HepG2 (cell line): ENCODE measurements at regions not wholly inside any gene's neighbourhood (a gene's known extent, or its start where the extent isn't known, plus 50 kb on each side); places are given as distances from the start of the nearest gene placed in this dataset.

Experiments used
- ATAC-seq: fragments of 200-7000 bp; cut with Tn5 transposase; 3 replicates; pipeline ENCODE4 v1.9.1; 2020; ENCODE audit warnings: mild to moderate bottlenecking, moderate library complexity
- BruUV-seq: library from RNA; stranded (reverse); fragments of 400-500 nt; replicated peaks from 2 replicates; lab custom pipeline; 2021; lab: Mats Ljungman, UMichigan
- CTCF ChIA-PET: fragments of 300-600 bp; formaldehyde crosslinking; extraction: SDS; loops from one replicate; lab custom pipeline; 2021; ENCODE audit warnings: low total read pairs, inconsistent platforms, low intra/inter-chr PET ratio; lab: Yijun Ruan, JAX
- POLR2A ChIA-PET: fragments of 350-600 bp; sonication (Branson Sonifier 250); formaldehyde crosslinking; loops from one replicate; lab custom pipeline; 2020; ENCODE audit warnings: antibody characterized with exemption, inconsistent platforms; lab: Yijun Ruan, JAX
- DNase-seq: peaks from one replicate; pipeline ENCODE4 v3.0.0-alpha.2; 2015; ENCODE audit warnings: low spot score
- FAIRE-seq: peaks from 3 replicates; lab custom pipeline; 2011; peaks lifted over from hg19 to GRCh38; lab: Jason Lieb, UNC
- H2AFZ ChIP-seq: one replicate; pipeline ENCODE4 v1.6.1; 2011; ENCODE audit warnings: low read length, inconsistent platforms
- H3K27ac ChIP-seq: fragments of 300-600 bp; 3 replicates; pipeline ENCODE4 v1.8.0; 2011; ENCODE audit warnings: mixed run types, mild to moderate bottlenecking, mixed read lengths, low read length, inconsistent platforms; ENCODE audit not compliant: insufficient read depth; ENCODE audit errors: extremely low read length
- H3K27me3 ChIP-seq, 2 experiments: fragments of 200-600 bp in 1 of 2; 2 replicates in 1 of 2; 3 replicates in 1 of 2; pipeline versions ENCODE4 v1.6.0 to v1.8.0; 2011; ENCODE audit warnings: low read length in 2 of 2, mild to moderate bottlenecking in 2 of 2, moderate library complexity in 2 of 2, inconsistent platforms in 1 of 2; ENCODE audit not compliant: insufficient read depth in 2 of 2, control insufficient read depth in 1 of 2
- H3K36me3 ChIP-seq, 2 experiments: fragments of 200-600 bp in 1 of 2; replicated peaks in 1 of 2; 2 replicates in 1 of 2; 3 replicates in 1 of 2; pipeline versions ENCODE4 v1.5.1 to v1.8.0; 2011; ENCODE audit warnings: low read length in 2 of 2, inconsistent platforms in 1 of 2; ENCODE audit not compliant: insufficient read depth in 2 of 2, control insufficient read depth in 1 of 2
- H3K4me1 ChIP-seq: 2 replicates; pipeline ENCODE4 v1.5.1; 2012; ENCODE audit warnings: low read length, inconsistent platforms; ENCODE audit not compliant: insufficient read depth
- H3K4me2 ChIP-seq: 2 replicates; pipeline ENCODE4 v1.6.0; 2011; ENCODE audit warnings: low read depth, low read length, inconsistent platforms
- H3K4me3 ChIP-seq, 3 experiments: fragments of 200-600 bp in 1 of 3; sonication (generic), shearing (Covaris generic) in 1 of 3; replicated peaks in 1 of 3; 2 replicates each; pipeline ENCODE4 v1.5.1; 2011 to 2016; ENCODE audit warnings: low read length in 3 of 3, inconsistent platforms in 2 of 3, low read depth in 2 of 3, mild to moderate bottlenecking in 2 of 3, control low read depth in 1 of 3, mixed read lengths in 1 of 3; ENCODE audit not compliant: insufficient read depth in 1 of 3
- H3K79me2 ChIP-seq: one replicate; pipeline ENCODE4 v1.6.1; 2011; ENCODE audit warnings: low read length, inconsistent platforms; ENCODE audit not compliant: insufficient read depth
- H3K9ac ChIP-seq: 2 replicates; pipeline ENCODE4 v1.6.0; 2011; ENCODE audit warnings: mild to moderate bottlenecking, low read depth, low read length, inconsistent platforms; ENCODE audit not compliant: insufficient read depth
- H3K9me3 ChIP-seq: 2 replicates; pipeline ENCODE4 v1.5.1; 2012; ENCODE audit warnings: mild to moderate bottlenecking, low read length
- H4K20me1 ChIP-seq: 2 replicates; pipeline ENCODE4 v1.6.0; 2011; ENCODE audit warnings: inconsistent platforms, mild to moderate bottlenecking, low read length, moderate library complexity; ENCODE audit not compliant: insufficient read depth
- ATAD3A ChIP-seq: sonication (generic); formaldehyde crosslinking; IDR thresholded peaks from 2 replicates; pipeline ENCODE4 v1.4.0; 2020; ENCODE audit warnings: missing genetic modification reagents
- HIVEP1 ChIP-seq: sonication (generic); formaldehyde crosslinking; IDR thresholded peaks from 2 replicates; pipeline ENCODE4 v1.4.0; 2020; ENCODE audit warnings: mild to moderate bottlenecking, missing genetic modification reagents
- MLLT10 ChIP-seq: sonication (generic); formaldehyde crosslinking; IDR thresholded peaks from 2 replicates; pipeline ENCODE4 v1.4.0; 2020; ENCODE audit warnings: missing genetic modification reagents
- ZNF30 ChIP-seq: sonication (generic); formaldehyde crosslinking; IDR thresholded peaks from 2 replicates; pipeline ENCODE4 v1.5.0; 2020; ENCODE audit warnings: mild to moderate bottlenecking, missing genetic modification reagents
- WGBS: methylation state at CpG from one replicate; pipeline ENCODE4 v1.1.6; 2017; ENCODE audit warnings: low lambda C conversion rate; 5-methylcytosine and 5-hydroxymethylcytosine counted together
- in situ Hi-C: cut with HindIII; loops from 2 replicates; pipeline ENCODE4 v1.10.0; 2017; ENCODE audit warnings: low pct_unique_long_range_greater_than_20kb; ENCODE audit not compliant: extremely low pct_ligation_motif_present
- intact Hi-C: fragments of 100-400 bp; cut with micrococcal nuclease; formaldehyde crosslinking; loops from one replicate; pipeline ENCODE4 v1.10.0; 2022; ENCODE audit not compliant: unreplicated experiment
- TF ChIP-seq, protein P1 (sequence below): sonication (generic); formaldehyde crosslinking; IDR thresholded peaks from 2 replicates; pipeline ENCODE4 v1.5.0; 2020; ENCODE audit warnings: missing genetic modification reagents, mild to moderate bottlenecking, borderline replicate concordance
- TF ChIP-seq, protein P2 (sequence below), 2 experiments: sonication (generic) in 1 of 2; formaldehyde crosslinking in 1 of 2; IDR thresholded peaks; 2 replicates each; pipeline versions ENCODE4 v1.6.1 to v1.9.0; 2014 to 2022; ENCODE audit warnings: antibody characterized with exemption in 1 of 2, borderline replicate concordance in 1 of 2, inconsistent platforms in 1 of 2, low read depth in 1 of 2, missing genetic modification reagents in 1 of 2

DNA sequence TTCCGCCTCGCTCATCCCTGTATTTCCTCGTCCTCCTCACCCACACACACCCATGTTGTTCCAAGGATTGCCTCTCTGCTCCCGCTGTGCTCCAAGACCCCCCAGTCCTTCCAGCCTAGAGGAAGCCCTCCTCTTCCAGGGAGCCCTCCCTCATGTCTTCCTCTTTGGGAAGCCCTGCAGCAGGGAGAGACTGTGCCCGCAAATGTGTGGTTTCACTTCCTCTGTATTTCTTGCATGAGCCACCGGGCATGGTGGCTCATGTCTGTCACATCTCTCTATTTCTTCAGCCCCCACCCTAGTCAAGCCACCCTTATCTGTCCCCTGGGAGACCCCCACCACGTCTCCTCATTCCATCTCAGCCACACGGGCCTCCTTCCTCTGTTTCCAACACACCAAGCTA is 57.5 kb upstream of the PAX7 start:
- CTCF ChIA-PET = no interaction called here
- DNase-seq (no peak), ATAC-seq (no peak)

More for the DNA sequence above, 57.5 kb upstream of the PAX7 start:
- FAIRE-seq = no peak
- TF ChIP-seq ZNF30 (no peak), HIVEP1 (CRISPR knock-in tag) (no peak), MLLT10 (no peak), ATAD3A (no peak)
- TF ChIP-seq, protein P1, sequence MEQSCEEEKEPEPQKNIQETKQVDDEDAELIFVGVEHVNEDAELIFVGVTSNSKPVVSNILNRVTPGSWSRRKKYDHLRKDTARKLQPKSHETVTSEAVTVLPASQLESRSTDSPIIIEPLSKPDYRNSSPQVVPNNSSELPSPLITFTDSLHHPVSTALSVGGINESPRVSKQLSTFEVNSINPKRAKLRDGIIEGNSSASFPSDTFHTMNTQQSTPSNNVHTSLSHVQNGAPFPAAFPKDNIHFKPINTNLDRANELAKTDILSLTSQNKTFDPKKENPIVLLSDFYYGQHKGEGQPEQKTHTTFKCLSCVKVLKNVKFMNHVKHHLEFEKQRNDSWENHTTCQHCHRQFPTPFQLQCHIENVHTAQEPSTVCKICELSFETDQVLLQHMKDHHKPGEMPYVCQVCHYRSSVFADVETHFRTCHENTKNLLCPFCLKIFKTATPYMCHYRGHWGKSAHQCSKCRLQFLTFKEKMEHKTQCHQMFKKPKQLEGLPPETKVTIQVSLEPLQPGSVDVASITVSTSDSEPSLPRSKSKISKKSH (CRISPR knock-in tag) = no peak
- TF ChIP-seq, protein P2, sequence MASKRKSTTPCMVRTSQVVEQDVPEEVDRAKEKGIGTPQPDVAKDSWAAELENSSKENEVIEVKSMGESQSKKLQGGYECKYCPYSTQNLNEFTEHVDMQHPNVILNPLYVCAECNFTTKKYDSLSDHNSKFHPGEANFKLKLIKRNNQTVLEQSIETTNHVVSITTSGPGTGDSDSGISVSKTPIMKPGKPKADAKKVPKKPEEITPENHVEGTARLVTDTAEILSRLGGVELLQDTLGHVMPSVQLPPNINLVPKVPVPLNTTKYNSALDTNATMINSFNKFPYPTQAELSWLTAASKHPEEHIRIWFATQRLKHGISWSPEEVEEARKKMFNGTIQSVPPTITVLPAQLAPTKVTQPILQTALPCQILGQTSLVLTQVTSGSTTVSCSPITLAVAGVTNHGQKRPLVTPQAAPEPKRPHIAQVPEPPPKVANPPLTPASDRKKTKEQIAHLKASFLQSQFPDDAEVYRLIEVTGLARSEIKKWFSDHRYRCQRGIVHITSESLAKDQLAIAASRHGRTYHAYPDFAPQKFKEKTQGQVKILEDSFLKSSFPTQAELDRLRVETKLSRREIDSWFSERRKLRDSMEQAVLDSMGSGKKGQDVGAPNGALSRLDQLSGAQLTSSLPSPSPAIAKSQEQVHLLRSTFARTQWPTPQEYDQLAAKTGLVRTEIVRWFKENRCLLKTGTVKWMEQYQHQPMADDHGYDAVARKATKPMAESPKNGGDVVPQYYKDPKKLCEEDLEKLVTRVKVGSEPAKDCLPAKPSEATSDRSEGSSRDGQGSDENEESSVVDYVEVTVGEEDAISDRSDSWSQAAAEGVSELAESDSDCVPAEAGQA (IDR thresholded peaks at IDR 0.05; ENCODE audit: low read depth) = no peak
- TF ChIP-seq, protein P2 (CRISPR knock-in tag; IDR thresholded peaks at IDR 0.05; ENCODE audit: borderline replicate concordance) = no peak
- Histone ChIP-seq H3K4me3 (no peak overlapping the region), H3K27me3 (peaks cover 3 to 14% of the 10 kb centered on the region in 2 experiments; a peak in 2 of 5 replicates), H3K27ac (no peak overlapping the region), H3K4me2 (no peak overlapping the region), H3K9me3 (no peaks in the 10 kb centered on the region), H2AFZ (no peak overlapping the region), H3K4me1 (no peaks in the 10 kb centered on the region), H4K20me1 (no peaks in the 10 kb centered on the region), H3K9ac (no peak overlapping the region), H3K79me2 (no peaks in the 10 kb centered on the region), H3K36me3 (no peaks in the 10 kb centered on the region)
- BruUV-seq = no TSS peak
- in situ Hi-C loops (no loop called here), intact Hi-C loops (no loop called here)
- 33% methylated on average over 8 of the region's 8 CpGs for WGBS
- POLR2A ChIA-PET = no interaction called here
